SK-N-SH treated with all-trans-retinoic acid at 6 μM for 48 hours (cell line): ENCODE measurements at regions not wholly inside any gene's neighbourhood (a gene's known extent, or its start where the extent isn't known, plus 50 kb on each side); places are given as distances from the start of the nearest gene placed in this dataset.

Source experiments
- ATAC-seq: fragments of 200-7000 bp; cut with Tn5 transposase; 3 replicates; pipeline ENCODE4 v1.9.1; 2020; ENCODE audit warnings: mild to moderate bottlenecking, moderate library complexity
- ARNTL ChIP-seq: fragments of 450-650 bp; formaldehyde crosslinking; IDR thresholded peaks from 2 replicates; pipeline ENCODE4 v1.5.0; 2020; ENCODE audit warnings: low read depth, mild to moderate bottlenecking, moderate library complexity, borderline replicate concordance
- BACH2 ChIP-seq: fragments of 250-450 bp; sonication (Bioruptor Pico); IDR thresholded peaks from 2 replicates; pipeline ENCODE4 v1.9.0; 2021; ENCODE audit warnings: mild to moderate bottlenecking, borderline replicate concordance
- CREB5 ChIP-seq: fragments of 250-450 bp; sonication (Bioruptor Pico); IDR thresholded peaks from 2 replicates; pipeline ENCODE4 v1.5.1; 2020; ENCODE audit warnings: low read depth, mild to moderate bottlenecking, moderate library complexity
- CSDC2 ChIP-seq: fragments of 250-450 bp; sonication (Bioruptor Pico); IDR thresholded peaks from 2 replicates; pipeline ENCODE4 v1.5.0; 2020; ENCODE audit warnings: mild to moderate bottlenecking, moderate library complexity
- CSRNP3 ChIP-seq: fragments of 250-450 bp; sonication (Bioruptor Pico); IDR thresholded peaks from 2 replicates; pipeline ENCODE4 v1.5.1; 2021; ENCODE audit warnings: mild to moderate bottlenecking, moderate library complexity
- ESRRG ChIP-seq: fragments of 250-450 bp; sonication (Bioruptor Pico); IDR thresholded peaks from 2 replicates; pipeline ENCODE4 v1.6.1; 2021; ENCODE audit warnings: mild to moderate bottlenecking
- GLIS3 ChIP-seq: fragments of 250-450 bp; sonication (Bioruptor Pico); IDR thresholded peaks from 2 replicates; pipeline ENCODE4 v1.5.0; 2020; ENCODE audit warnings: mild to moderate bottlenecking, moderate library complexity
- ISL1 ChIP-seq: fragments of 250-450 bp; sonication (Bioruptor Pico); IDR thresholded peaks from 2 replicates; pipeline ENCODE4 v2.1.2; 2022; ENCODE audit warnings: mild to moderate bottlenecking, moderate library complexity
- OSR1 ChIP-seq: fragments of 250-450 bp; sonication (Bioruptor Pico); IDR thresholded peaks from 2 replicates; pipeline ENCODE4 v1.8.0; 2022; ENCODE audit warnings: moderate library complexity, mild to moderate bottlenecking, inconsistent platforms
- PATZ1 ChIP-seq: fragments of 250-450 bp; sonication (Bioruptor Pico); IDR thresholded peaks from 2 replicates; pipeline ENCODE4 v1.8.0; 2020; ENCODE audit warnings: mild to moderate bottlenecking, moderate library complexity, borderline replicate concordance
- POU6F1 ChIP-seq: fragments of 250-450 bp; sonication (Bioruptor Pico); IDR thresholded peaks from 2 replicates; pipeline ENCODE4 v1.8.0; 2021; ENCODE audit warnings: low read depth, mild to moderate bottlenecking, moderate library complexity, borderline replicate concordance
- PPARA ChIP-seq: fragments of 250-450 bp; sonication (Bioruptor Pico); IDR thresholded peaks from 2 replicates; pipeline ENCODE4 v1.5.0; 2020; ENCODE audit warnings: mild to moderate bottlenecking, borderline replicate concordance
- RARB ChIP-seq: fragments of 250-450 bp; sonication (Bioruptor Pico); IDR thresholded peaks from 2 replicates; pipeline ENCODE4 v1.8.0; 2021; ENCODE audit warnings: mild to moderate bottlenecking, moderate library complexity
- SNAI2 ChIP-seq: fragments of 250-450 bp; sonication (Bioruptor Pico); IDR thresholded peaks from 2 replicates; pipeline ENCODE4 v1.5.0; 2020; ENCODE audit warnings: mild to moderate bottlenecking, moderate library complexity
- TCF4 ChIP-seq: fragments of 250-450 bp; sonication (Bioruptor Pico); IDR thresholded peaks from 2 replicates; pipeline ENCODE4 v1.8.0; 2021; ENCODE audit warnings: mild to moderate bottlenecking, moderate library complexity, borderline replicate concordance
- TOX ChIP-seq: fragments of 250-450 bp; sonication (Bioruptor Pico); IDR thresholded peaks from 2 replicates; pipeline ENCODE4 v1.8.0; 2021; ENCODE audit warnings: mild to moderate bottlenecking, moderate library complexity, borderline replicate concordance
- TSHZ2 ChIP-seq: fragments of 250-450 bp; sonication (Bioruptor Pico); IDR thresholded peaks from 2 replicates; pipeline ENCODE4 v1.5.0; 2020; ENCODE audit warnings: mild to moderate bottlenecking, moderate library complexity
- ZFP3 ChIP-seq: fragments of 250-450 bp; sonication (Bioruptor Pico); IDR thresholded peaks from 2 replicates; pipeline ENCODE4 v1.5.0; 2020; ENCODE audit warnings: mild to moderate bottlenecking, moderate library complexity
- ZFP30 ChIP-seq: fragments of 450-650 bp; formaldehyde crosslinking; IDR thresholded peaks from 2 replicates; pipeline ENCODE4 v1.5.0; 2022; ENCODE audit warnings: mild to moderate bottlenecking, moderate library complexity
- ZNF70 ChIP-seq: fragments of 450-650 bp; formaldehyde crosslinking; IDR thresholded peaks from 2 replicates; pipeline ENCODE4 v1.5.0; 2020; ENCODE audit warnings: mild to moderate bottlenecking, moderate library complexity
- ZNF8 ChIP-seq: fragments of 450-650 bp; formaldehyde crosslinking; IDR thresholded peaks from 2 replicates; pipeline ENCODE4 v1.5.0; 2020; ENCODE audit warnings: mild to moderate bottlenecking, moderate library complexity

GRCh38 chr5:157986431-157986990 is 127.6 kb upstream of the CLINT1 start:
- no peak for TF ChIP-seq TOX (CRISPR knock-in tag)
- TF ChIP-seq ZNF70 (CRISPR knock-in tag) = no peak
- no peak for TF ChIP-seq SNAI2 (CRISPR knock-in tag)
- no peak for TF ChIP-seq PPARA
- no peak for TF ChIP-seq CREB5 (CRISPR knock-in tag)
- no peak for TF ChIP-seq BACH2 (CRISPR knock-in tag)
- TF ChIP-seq ZNF8 (CRISPR knock-in tag) = no peak
- no peak for TF ChIP-seq RARB (CRISPR knock-in tag)
- TF ChIP-seq TCF4 (CRISPR knock-in tag) = no peak
- no peak for TF ChIP-seq OSR1 (CRISPR knock-in tag)
- TF ChIP-seq ESRRG (CRISPR knock-in tag) = no peak
- TF ChIP-seq POU6F1 (CRISPR knock-in tag) = no peak
- no peak for TF ChIP-seq CSDC2
- TF ChIP-seq ZFP3 (CRISPR knock-in tag) = no peak
- no peak for TF ChIP-seq CSRNP3 (CRISPR knock-in tag)
- no peak for TF ChIP-seq ISL1 (CRISPR knock-in tag)
- TF ChIP-seq ZFP30 (CRISPR knock-in tag) = no peak
- ATAC-seq = no peak

GRCh38 chr5:157984611-157985010 is 125.7 kb upstream of the CLINT1 start:
- no peak for TF ChIP-seq ZFP3 (CRISPR knock-in tag)
- no peak for TF ChIP-seq PPARA
- no peak for TF ChIP-seq SNAI2 (CRISPR knock-in tag)
- TF ChIP-seq PATZ1 = no peak
- no peak for TF ChIP-seq ZFP30 (CRISPR knock-in tag)
- no peak for TF ChIP-seq TCF4 (CRISPR knock-in tag)
- no peak for TF ChIP-seq ZNF70 (CRISPR knock-in tag)
- no peak for TF ChIP-seq ARNTL
- no peak for TF ChIP-seq POU6F1 (CRISPR knock-in tag)
- no peak for TF ChIP-seq ZNF8 (CRISPR knock-in tag)
- TF ChIP-seq OSR1 (CRISPR knock-in tag) = no peak
- no peak for ATAC-seq

- ATAC-seq = no peak
- TF ChIP-seq TSHZ2 (CRISPR knock-in tag) (no peak), ZNF8 (CRISPR knock-in tag) (no peak), TCF4 (CRISPR knock-in tag) (no peak), ZFP3 (CRISPR knock-in tag) (no peak), ZFP30 (CRISPR knock-in tag) (no peak), ARNTL (no peak), ISL1 (CRISPR knock-in tag) (no peak), GLIS3 (CRISPR knock-in tag) (no peak)
These were observed 125.1 kb upstream of the CLINT1 start for GRCh38 chr5:157983906-157984551.
